ENCODE measurements at regions not wholly inside any gene's neighbourhood (a gene's known extent, or its start where the extent isn't known, plus 50 kb on each side); places are given as distances from the start of the nearest gene placed in this dataset.

GRCh38 chrX:151279161-151279560 lies 102.8 kb downstream of the GPR50 start:
- ChIA-PET POLR2A (ENCODE audit: unreplicated experiment) (no interaction called here), CTCF (no interaction called here)
- Histone ChIP-seq H3K27me3 (ENCODE audit: insufficient read depth, low read depth) (0 out of 2 replicates have a peak, but pooled peaks cover 11% of the 10 kb centered on the region), H4K20me1 (ENCODE audit: insufficient read depth) (no peaks in the 10 kb centered on the region), H3K9me2 (ENCODE audit: insufficient read depth) (no peaks in the 10 kb centered on the region), H3K4me3 (no peak overlapping the region), H2AFZ (no peak overlapping the region), H3K79me2 (ENCODE audit: low read depth) (no peaks in the 10 kb centered on the region), H3K36me3 (ENCODE audit: low read depth) (no peaks in the 10 kb centered on the region), H3K4me2 (no peak overlapping the region), H3K9me3 (ENCODE audit: insufficient read depth, low read depth) (no peaks in the 10 kb centered on the region), H3K27ac (no peak overlapping the region), H3K4me1 (replicated peaks; ENCODE audit: insufficient read depth) (no peaks in the 10 kb centered on the region), H3F3A (ENCODE audit: insufficient read depth, low read depth) (no peaks in the 10 kb centered on the region)
- TF ChIP-seq EZH2 (IDR thresholded peaks at IDR 0.05; ENCODE audit: low read depth) = no peak
- no peak for TF ChIP-seq CTCF (conservative IDR thresholded peaks at IDR 0.05)
- intact Hi-C loops (cut with micrococcal nuclease; ENCODE audit: unreplicated experiment) = no loop called here
- BruUV-seq (replicated peaks) = no TSS peak
- DNase-seq = no peak

GRCh38 chrX:151287954-151288353 lies 109.1 kb upstream of the VMA21 start:
- ChIA-PET CTCF (no interaction called here), POLR2A (ENCODE audit: unreplicated experiment) (no interaction called here)
- no peaks in the 10 kb centered on the region; the same call in 1 of the 2 replicates for H3K9me3 ChIP-seq (ENCODE audit: insufficient read depth, low read depth)
- H3F3A ChIP-seq (ENCODE audit: insufficient read depth, low read depth) = no peaks in the 10 kb centered on the region
- no TSS peak for BruUV-seq (replicated peaks)
- H3K36me3 ChIP-seq (ENCODE audit: low read depth) = no peaks in the 10 kb centered on the region
- H3K27me3 ChIP-seq (ENCODE audit: insufficient read depth, low read depth) = peaks cover 39% of the 10 kb centered on the region
- H3K4me3 ChIP-seq = no peak overlapping the region
- intact Hi-C loops (cut with micrococcal nuclease; ENCODE audit: unreplicated experiment) = no loop called here
- H3K4me2 ChIP-seq = no peak overlapping the region
- H3K79me2 ChIP-seq (ENCODE audit: low read depth) = no peaks in the 10 kb centered on the region
- no peak overlapping the region for H2AFZ ChIP-seq
- no peaks in the 10 kb centered on the region for H3K9me2 ChIP-seq (ENCODE audit: insufficient read depth)
- H3K4me1 ChIP-seq (replicated peaks; ENCODE audit: insufficient read depth) = no peaks in the 10 kb centered on the region
- no peak for DNase-seq
- H4K20me1 ChIP-seq (ENCODE audit: insufficient read depth) = no peaks in the 10 kb centered on the region
- no peak overlapping the region for H3K27ac ChIP-seq
- TF ChIP-seq EZH2 (IDR thresholded peaks at IDR 0.05; ENCODE audit: low read depth) (no peak), CTCF (conservative IDR thresholded peaks at IDR 0.05) (no peak)

- Histone ChIP-seq H3K79me2 (ENCODE audit: low read depth) (no peaks in the 10 kb centered on the region), H3K36me3 (ENCODE audit: low read depth) (no peaks in the 10 kb centered on the region), H4K20me1 (ENCODE audit: insufficient read depth) (no peaks in the 10 kb centered on the region), H3K4me2 (no peak overlapping the region), H2AFZ (no peak overlapping the region), H3K9me3 (ENCODE audit: insufficient read depth, low read depth) (no peaks in the 10 kb centered on the region), H3K4me3 (no peak overlapping the region), H3K9me2 (ENCODE audit: insufficient read depth) (no peaks in the 10 kb centered on the region), H3K27me3 (ENCODE audit: insufficient read depth, low read depth) (peaks cover 32% of the 10 kb centered on the region), H3K4me1 (replicated peaks; ENCODE audit: insufficient read depth) (no peaks in the 10 kb centered on the region), H3K27ac (no peak overlapping the region), H3F3A (ENCODE audit: insufficient read depth, low read depth) (no peaks in the 10 kb centered on the region)
- BruUV-seq (replicated peaks) = no TSS peak
- ChIA-PET CTCF (no interaction called here), POLR2A (ENCODE audit: unreplicated experiment) (no interaction called here)
- DNase-seq = no peak
- intact Hi-C loops (cut with micrococcal nuclease; ENCODE audit: unreplicated experiment) = no loop called here
- TF ChIP-seq EZH2 (IDR thresholded peaks at IDR 0.05; ENCODE audit: low read depth) = no peak
- TF ChIP-seq CTCF (conservative IDR thresholded peaks at IDR 0.05) = no peak
Measured at GRCh38 chrX:151323054-151323453, 74.0 kb upstream of the VMA21 start.

Measured in PC-9 (cell line).